Natural killer cell (primary cell): ENCODE measurements at regions not wholly inside any gene's neighbourhood (a gene's known extent, or its start where the extent isn't known, plus 50 kb on each side); places are given as distances from the start of the nearest gene placed in this dataset.

Experiments used
- ATAC-seq, 3 donors: fragments of 150-1000 bp in 2 of 3; fragments of 200-7000 bp in 1 of 3; cut with Tn5 transposase; 1 replicate in 1 of 3; 2 replicates in 2 of 3; pipeline ENCODE4 v1.10.0; 2021; ENCODE audit warnings: mild to moderate bottlenecking in 2 of 3, moderate library complexity in 2 of 3
- DNase-seq, 2 donors: peaks; one replicate each; pipeline versions ENCODE4 v3.0.0 to v3.0.0-alpha.2; 2013 to 2021; ENCODE audit warnings: mixed read lengths in 1 of 2
- H3K27ac ChIP-seq: one replicate; pipeline ENCODE4 v1.5.1; 2013; ENCODE audit warnings: mild to moderate bottlenecking, low read length
- H3K27me3 ChIP-seq: one replicate; pipeline ENCODE4 v1.6.1; 2013; ENCODE audit warnings: low read length; ENCODE audit not compliant: control insufficient read depth, insufficient read depth
- H3K36me3 ChIP-seq: one replicate; pipeline ENCODE4 v1.6.1; 2013; ENCODE audit warnings: low read length; ENCODE audit not compliant: control insufficient read depth, insufficient read depth
- H3K4me1 ChIP-seq: one replicate; pipeline ENCODE4 v1.6.1; 2013; ENCODE audit warnings: low read length; ENCODE audit not compliant: control insufficient read depth, insufficient read depth
- H3K4me3 ChIP-seq: one replicate; pipeline ENCODE4 v1.5.1; 2013; ENCODE audit warnings: low read length
- H3K9me3 ChIP-seq: one replicate; pipeline ENCODE4 v1.6.1; 2013; ENCODE audit warnings: low read length; ENCODE audit not compliant: control insufficient read depth, insufficient read depth
- H3K27ac Mint-ChIP-seq, 2 donors: one replicate each; pipeline ENCODE4 v1.8.0; 2022; ENCODE audit warnings: mild to moderate bottlenecking in 2 of 2, mixed read lengths in 2 of 2, moderate library complexity in 1 of 2
- H3K27me3 Mint-ChIP-seq, 2 donors: one replicate each; pipeline ENCODE4 v1.8.0; 2022; ENCODE audit warnings: low read depth in 2 of 2, mixed read lengths in 2 of 2
- H3K36me3 Mint-ChIP-seq: one replicate; pipeline ENCODE4 v1.8.0; 2022; ENCODE audit warnings: mixed read lengths
- H3K4me1 Mint-ChIP-seq, 2 donors: one replicate each; pipeline ENCODE4 v1.8.0; 2022; ENCODE audit warnings: mixed read lengths in 2 of 2
- H3K4me3 Mint-ChIP-seq: one replicate; pipeline ENCODE4 v1.8.0; 2022; ENCODE audit warnings: mild to moderate bottlenecking, moderate library complexity, mixed read lengths
- H3K9me3 Mint-ChIP-seq, 2 donors: one replicate each; pipeline ENCODE4 v1.8.0; 2022; ENCODE audit warnings: mixed read lengths in 2 of 2
- CTCF ChIP-seq: fragments of 200-600 bp; IDR thresholded peaks from one replicate; pipeline ENCODE4 v1.8.0; 2022; ENCODE audit warnings: antibody characterized with exemption
- WGBS: methylation state at CpG from one replicate; pipeline ENCODE4 v1.1.7; 2013; ENCODE audit warnings: missing lambda C conversion rate; ENCODE audit not compliant: insufficient coverage; 5-methylcytosine and 5-hydroxymethylcytosine counted together
- intact Hi-C: fragments of 100-400 bp; cut with micrococcal nuclease; formaldehyde crosslinking; loops from one replicate; pipeline ENCODE4 v1.14.2; 2022

- intact Hi-C loops: no loop called here
- no peak overlapping the region for H3K27ac Mint-ChIP-seq
- Histone ChIP-seq H3K27ac (no peak overlapping the region), H3K9me3 (no peaks in the 10 kb centered on the region), H3K4me3 (no peak overlapping the region), H3K36me3 (no peaks in the 10 kb centered on the region), H3K4me1 (no peaks in the 10 kb centered on the region), H3K27me3 (no peaks in the 10 kb centered on the region)
- H3K27me3 Mint-ChIP-seq: peaks cover 0 to 10% of the 10 kb centered on the region in 2 donors
- H3K9me3 Mint-ChIP-seq: peaks cover 0 to 3% of the 10 kb centered on the region in 2 donors
- TF ChIP-seq CTCF: no peak
- DNase-seq (no peak), ATAC-seq (no peak)
- H3K4me1 Mint-ChIP-seq: no peaks in the 10 kb centered on the region
- WGBS: 91% methylated on average over 4 of the region's 4 CpGs
- H3K4me3 Mint-ChIP-seq: no peak overlapping the region
- H3K36me3 Mint-ChIP-seq: no peaks in the 10 kb centered on the region
Observed at GRCh38 chr2:175855236-175855635, 146.8 kb downstream of the LNPK start.

GRCh38 chr2:175854665-175855064 is 147.4 kb downstream of the LNPK start:
- intact Hi-C loops: no loop called here
- Histone ChIP-seq H3K4me1 (no peaks in the 10 kb centered on the region), H3K27ac (no peak overlapping the region), H3K9me3 (no peaks in the 10 kb centered on the region), H3K4me3 (no peak overlapping the region), H3K36me3 (no peaks in the 10 kb centered on the region), H3K27me3 (no peaks in the 10 kb centered on the region)
- H3K4me3 Mint-ChIP-seq: no peak overlapping the region
- no peaks in the 10 kb centered on the region for H3K36me3 Mint-ChIP-seq
- no peak for TF ChIP-seq CTCF
- peaks cover 0 to 3% of the 10 kb centered on the region in 2 donors for H3K9me3 Mint-ChIP-seq
- no peak overlapping the region for H3K27ac Mint-ChIP-seq
- no peaks in the 10 kb centered on the region for H3K4me1 Mint-ChIP-seq
- ATAC-seq (no peak), DNase-seq (no peak)
- H3K27me3 Mint-ChIP-seq: peaks cover 0 to 6% of the 10 kb centered on the region in 2 donors
- 90% methylated on average over 5 of the region's 6 CpGs for WGBS

- Mint-ChIP-seq H3K9me3 (peaks cover 0 to 3% of the 10 kb centered on the region in 2 donors), H3K36me3 (no peaks in the 10 kb centered on the region), H3K27ac (no peak overlapping the region), H3K4me1 (no peaks in the 10 kb centered on the region), H3K4me3 (no peak overlapping the region), H3K27me3 (peaks cover 0 to 6% of the 10 kb centered on the region in 2 donors)
- no peak overlapping the region for H3K4me3 ChIP-seq
- H3K27ac ChIP-seq: no peak overlapping the region
- no peaks in the 10 kb centered on the region for H3K4me1 ChIP-seq
- 88% methylated on average over 3 of the region's 3 CpGs for WGBS
- DNase-seq: no peak
- H3K9me3 ChIP-seq: no peaks in the 10 kb centered on the region
- intact Hi-C loops: no loop called here
- ATAC-seq: no peak
- H3K36me3 ChIP-seq: no peaks in the 10 kb centered on the region
- no peaks in the 10 kb centered on the region for H3K27me3 ChIP-seq
- TF ChIP-seq CTCF: no peak
Observed at GRCh38 chr2:175854129-175854528, 147.9 kb downstream of the LNPK start.

GRCh38 chr2:175853616-175853890 is 148.5 kb downstream of the LNPK start:
- ATAC-seq (no peak), DNase-seq (no peak)
- Mint-ChIP-seq H3K36me3 (no peaks in the 10 kb centered on the region), H3K4me1 (no peaks in the 10 kb centered on the region), H3K4me3 (no peak overlapping the region), H3K27ac (no peak overlapping the region), H3K9me3 (peaks cover 0 to 3% of the 10 kb centered on the region in 2 donors), H3K27me3 (peaks cover 0 to 6% of the 10 kb centered on the region in 2 donors)
- intact Hi-C loops: no loop called here
- Histone ChIP-seq H3K27me3 (no peaks in the 10 kb centered on the region), H3K4me1 (no peaks in the 10 kb centered on the region), H3K27ac (no peak overlapping the region), H3K4me3 (no peak overlapping the region), H3K9me3 (no peaks in the 10 kb centered on the region), H3K36me3 (no peaks in the 10 kb centered on the region)
- 94% methylated on average over 5 of the region's 5 CpGs for WGBS
- TF ChIP-seq CTCF: no peak
